Tibial artery (tissue), 4 donors: ENCODE measurements at regions not wholly inside any gene's neighbourhood (a gene's known extent, or its start where the extent isn't known, plus 50 kb on each side); places are given as distances from the start of the nearest gene placed in this dataset.

Source experiments
- DNase-seq, 2 donors: peaks; one replicate each; pipeline ENCODE4 v3.0.0-alpha.2; 2019
- H3K27ac ChIP-seq, 2 donors: fragments of 200-600 bp; sonication (generic) in 1 of 2; 1 replicate in 1 of 2; 2 replicates in 1 of 2; pipeline ENCODE4 v1.5.1; 2018 to 2019; ENCODE audit warnings: mild to moderate bottlenecking in 1 of 2
- H3K27me3 ChIP-seq, 2 donors: fragments of 200-600 bp; sonication (generic) in 1 of 2; one replicate each; pipeline versions ENCODE4 v1.5.1 to v1.6.0; 2016 to 2019
- H3K36me3 ChIP-seq, 3 donors: fragments of 200-600 bp; sonication (generic) in 2 of 3; one replicate each; pipeline ENCODE4 v1.5.1; 2016 to 2019; ENCODE audit warnings: mild to moderate bottlenecking in 2 of 3
- H3K4me1 ChIP-seq, 4 donors: fragments of 200-600 bp; sonication (generic) in 2 of 4; 1 replicate in 3 of 4; 2 replicates in 1 of 4; pipeline ENCODE4 v1.5.1; 2016 to 2019
- H3K4me3 ChIP-seq, 2 donors: fragments of 200-600 bp; sonication (generic) in 1 of 2; 1 replicate in 1 of 2; 2 replicates in 1 of 2; pipeline ENCODE4 v1.5.1; 2018 to 2019; ENCODE audit warnings: mild to moderate bottlenecking in 2 of 2
- H3K9me3 ChIP-seq, 3 donors: fragments of 200-600 bp; sonication (generic) in 1 of 3; one replicate each; pipeline ENCODE4 v1.5.1; 2016 to 2019
- intact Hi-C: fragments of 100-400 bp; cut with DNase I; formaldehyde crosslinking; loops from one replicate; pipeline ENCODE4 v1.15.0; 2023; ENCODE audit warnings: low total_unique reads
- TF ChIP-seq, protein P1 (sequence below), 2 experiments: fragments of 200-600 bp in 1 of 2; fragments of 450-650 bp in 1 of 2; IDR thresholded peaks; one replicate each; pipeline ENCODE4 v1.5.1; 2017 to 2019; ENCODE audit warnings: antibody characterized with exemption in 2 of 2, mild to moderate bottlenecking in 1 of 2, moderate library complexity in 1 of 2

DNA sequence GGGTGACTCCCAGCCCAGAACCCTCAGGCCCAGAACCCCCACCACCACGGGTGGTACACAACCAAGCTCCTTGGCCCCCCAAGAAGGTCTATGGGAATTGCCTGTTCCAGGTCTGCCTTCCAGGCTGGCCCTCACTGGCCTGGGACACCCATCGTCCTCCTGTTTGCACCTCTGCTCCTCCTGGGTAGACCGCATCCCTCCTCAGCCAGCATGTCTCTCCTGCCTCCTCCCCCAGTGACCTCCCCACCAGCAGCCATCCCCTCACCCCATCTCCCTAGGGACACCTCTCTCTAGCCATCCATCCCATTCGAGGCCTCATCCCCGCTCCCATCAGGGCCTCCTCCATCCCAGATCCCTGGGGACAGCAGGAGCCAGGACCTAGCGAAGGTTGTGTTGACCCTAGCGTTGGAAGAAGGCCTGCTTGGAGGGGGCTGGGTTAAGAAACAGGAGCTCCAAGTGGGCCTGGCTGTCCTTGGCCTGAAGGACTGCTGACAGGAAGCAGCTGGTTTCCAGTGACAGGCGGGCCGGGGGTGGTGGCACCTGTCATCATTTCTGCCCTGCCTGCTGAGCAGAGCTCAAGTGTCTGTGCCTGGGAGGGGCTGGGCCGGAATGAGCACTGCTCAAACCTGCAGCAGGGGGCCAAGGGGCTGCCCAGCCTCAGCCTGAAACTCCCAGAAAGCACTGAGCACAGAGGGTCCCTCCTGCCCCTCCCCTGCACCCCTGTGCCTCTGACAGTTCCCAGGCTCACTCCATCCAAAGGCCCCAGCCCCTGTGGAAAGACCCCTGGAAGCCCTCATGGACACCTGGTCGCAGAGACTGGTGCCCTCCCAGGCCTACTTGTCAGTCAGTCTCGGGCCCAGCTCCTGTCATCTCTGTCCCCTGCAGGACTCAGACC is 96.0 kb upstream of the OTOS start:
- no peaks in the 10 kb centered on the region for H3K36me3 ChIP-seq
- TF ChIP-seq, protein P1, sequence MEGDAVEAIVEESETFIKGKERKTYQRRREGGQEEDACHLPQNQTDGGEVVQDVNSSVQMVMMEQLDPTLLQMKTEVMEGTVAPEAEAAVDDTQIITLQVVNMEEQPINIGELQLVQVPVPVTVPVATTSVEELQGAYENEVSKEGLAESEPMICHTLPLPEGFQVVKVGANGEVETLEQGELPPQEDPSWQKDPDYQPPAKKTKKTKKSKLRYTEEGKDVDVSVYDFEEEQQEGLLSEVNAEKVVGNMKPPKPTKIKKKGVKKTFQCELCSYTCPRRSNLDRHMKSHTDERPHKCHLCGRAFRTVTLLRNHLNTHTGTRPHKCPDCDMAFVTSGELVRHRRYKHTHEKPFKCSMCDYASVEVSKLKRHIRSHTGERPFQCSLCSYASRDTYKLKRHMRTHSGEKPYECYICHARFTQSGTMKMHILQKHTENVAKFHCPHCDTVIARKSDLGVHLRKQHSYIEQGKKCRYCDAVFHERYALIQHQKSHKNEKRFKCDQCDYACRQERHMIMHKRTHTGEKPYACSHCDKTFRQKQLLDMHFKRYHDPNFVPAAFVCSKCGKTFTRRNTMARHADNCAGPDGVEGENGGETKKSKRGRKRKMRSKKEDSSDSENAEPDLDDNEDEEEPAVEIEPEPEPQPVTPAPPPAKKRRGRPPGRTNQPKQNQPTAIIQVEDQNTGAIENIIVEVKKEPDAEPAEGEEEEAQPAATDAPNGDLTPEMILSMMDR (IDR thresholded peaks at IDR 0.05), result no peak
- H3K27me3 ChIP-seq, result no peaks in the 10 kb centered on the region
- peak overlapping the region; percentile 70 to 72 for H3K27ac ChIP-seq
- no peaks in the 10 kb centered on the region for H3K9me3 ChIP-seq
- intact Hi-C loops, result loop anchor here (10.0 kb wide), 1 partner anchor 328 kb away; the partner anchor contains the start of genes DUSP28 and RNPEPL1
- peaks cover 0 to 57% (median 34%) of the 10 kb centered on the region in 4 donors for H3K4me1 ChIP-seq
- peak in 1 of 2 donors; percentile 68 for DNase-seq
- no peak overlapping the region for H3K4me3 ChIP-seq

- TF ChIP-seq, protein P1 (IDR thresholded peaks at IDR 0.05), result no peak
- H3K36me3 ChIP-seq, result no peaks in the 10 kb centered on the region
- peak in 1 of 2 donors; percentile 81 for DNase-seq
- peaks cover 0 to 53% (median 33%) of the 10 kb centered on the region in 4 donors for H3K4me1 ChIP-seq
- H3K4me3 ChIP-seq, result no peak overlapping the region
- intact Hi-C loops, result loop anchor here (10.0 kb wide), 1 partner anchor 327 kb away; the partner anchor contains the start of genes DUSP28 and RNPEPL1
- H3K9me3 ChIP-seq, result no peaks in the 10 kb centered on the region
- no peaks in the 10 kb centered on the region for H3K27me3 ChIP-seq
- H3K27ac ChIP-seq, result peak overlapping the region; percentile 70 to 72
Observed at GRCh38 chr2:240237609-240238174, 97.2 kb upstream of the OTOS start.

- H3K27ac ChIP-seq, result peak overlapping the region; percentile 36 to 72
- H3K4me3 ChIP-seq, result no peak overlapping the region
- intact Hi-C loops, result loop anchor here (10.0 kb wide), 1 partner anchor 327 kb away; the partner anchor contains the start of genes DUSP28 and RNPEPL1
- no peaks in the 10 kb centered on the region for H3K27me3 ChIP-seq
- no peaks in the 10 kb centered on the region for H3K36me3 ChIP-seq
- no peak for DNase-seq
- H3K9me3 ChIP-seq, result no peaks in the 10 kb centered on the region
- H3K4me1 ChIP-seq, result peaks cover 0 to 50% (median 31%) of the 10 kb centered on the region in 4 donors
- TF ChIP-seq, protein P1 (IDR thresholded peaks at IDR 0.05), result no peak
Observed at GRCh38 chr2:240238201-240238600, 97.7 kb upstream of the OTOS start.

GRCh38 chr2:240238786-240239185 is 98.3 kb upstream of the OTOS start:
- DNase-seq, result no peak
- H3K27me3 ChIP-seq, result no peaks in the 10 kb centered on the region
- intact Hi-C loops, result loop anchor here (10.0 kb wide), 1 partner anchor 326 kb away; the partner anchor contains the start of genes DUSP28 and RNPEPL1
- no peaks in the 10 kb centered on the region for H3K9me3 ChIP-seq
- peaks cover 0 to 44% (median 25%) of the 10 kb centered on the region in 4 donors for H3K4me1 ChIP-seq
- H3K27ac ChIP-seq, result peak overlapping the region; percentile 36 to 72
- TF ChIP-seq, protein P1 (IDR thresholded peaks at IDR 0.05), result no peak
- H3K4me3 ChIP-seq, result no peak overlapping the region
- no peaks in the 10 kb centered on the region for H3K36me3 ChIP-seq

GRCh38 chr2:240239325-240239724 is 98.9 kb upstream of the OTOS start:
- intact Hi-C loops, result loop anchor here (10.0 kb wide), 1 partner anchor 325 kb away; the partner anchor contains the start of genes DUSP28 and RNPEPL1
- H3K4me3 ChIP-seq, result no peak overlapping the region
- DNase-seq, result no peak
- no peaks in the 10 kb centered on the region for H3K36me3 ChIP-seq
- H3K9me3 ChIP-seq, result no peaks in the 10 kb centered on the region
- H3K27ac ChIP-seq, result no peak overlapping the region
- H3K27me3 ChIP-seq, result no peaks in the 10 kb centered on the region
- TF ChIP-seq, protein P1 (IDR thresholded peaks at IDR 0.05), result no peak
- peaks cover 0 to 38% (median 20%) of the 10 kb centered on the region in 4 donors for H3K4me1 ChIP-seq
